Vagina (tissue), 2 donors: ENCODE measurements at regions not wholly inside any gene's neighbourhood (a gene's known extent, or its start where the extent isn't known, plus 50 kb on each side); places are given as distances from the start of the nearest gene placed in this dataset.

Source experiments
- POLR2A ChIP-seq, 2 donors: fragments of 450-650 bp; IDR thresholded peaks; one replicate each; pipeline ENCODE4 v1.6.1; 2017; ENCODE audit warnings: antibody characterized with exemption in 2 of 2, mild to moderate bottlenecking in 2 of 2, moderate library complexity in 2 of 2
- POLR2AphosphoS5 ChIP-seq, 2 donors: sonication (generic); formaldehyde crosslinking; IDR thresholded peaks; one replicate each; pipeline ENCODE4 v1.9.0; 2017; ENCODE audit warnings: antibody characterized with exemption in 2 of 2, mild to moderate bottlenecking in 2 of 2, low read depth in 1 of 2; ENCODE audit not compliant: insufficient read depth in 1 of 2
- TF ChIP-seq, protein P1 (sequence below), 3 experiments: fragments of 450-650 bp in 2 of 3; fragments of 200-600 bp in 1 of 3; sonication (generic) in 1 of 3; IDR thresholded peaks; one replicate each; pipeline ENCODE4 v1.5.1; 2017 to 2019; ENCODE audit warnings: antibody characterized with exemption in 3 of 3, mild to moderate bottlenecking in 2 of 3, moderate library complexity in 2 of 3

DNA sequence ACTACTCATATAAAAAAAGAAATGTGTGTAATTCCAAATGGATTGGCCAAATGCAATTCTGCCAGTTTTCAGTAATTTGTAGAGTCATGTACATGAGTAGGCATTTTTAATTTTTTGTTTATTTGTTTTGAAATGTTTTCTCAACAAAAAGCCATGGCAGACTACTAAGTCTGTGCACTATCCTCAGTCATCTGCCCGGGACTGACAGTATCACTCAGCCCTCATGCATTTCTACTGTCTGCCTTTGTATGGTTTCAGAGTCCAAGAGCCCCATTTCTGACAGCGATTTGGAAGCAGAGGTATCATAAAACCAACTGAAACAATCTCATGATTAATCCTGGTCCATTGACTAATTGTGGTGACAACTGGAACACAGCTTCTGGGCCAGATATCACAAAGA lies 109.9 kb upstream of the NYAP2 start:
- TF ChIP-seq, protein P1, sequence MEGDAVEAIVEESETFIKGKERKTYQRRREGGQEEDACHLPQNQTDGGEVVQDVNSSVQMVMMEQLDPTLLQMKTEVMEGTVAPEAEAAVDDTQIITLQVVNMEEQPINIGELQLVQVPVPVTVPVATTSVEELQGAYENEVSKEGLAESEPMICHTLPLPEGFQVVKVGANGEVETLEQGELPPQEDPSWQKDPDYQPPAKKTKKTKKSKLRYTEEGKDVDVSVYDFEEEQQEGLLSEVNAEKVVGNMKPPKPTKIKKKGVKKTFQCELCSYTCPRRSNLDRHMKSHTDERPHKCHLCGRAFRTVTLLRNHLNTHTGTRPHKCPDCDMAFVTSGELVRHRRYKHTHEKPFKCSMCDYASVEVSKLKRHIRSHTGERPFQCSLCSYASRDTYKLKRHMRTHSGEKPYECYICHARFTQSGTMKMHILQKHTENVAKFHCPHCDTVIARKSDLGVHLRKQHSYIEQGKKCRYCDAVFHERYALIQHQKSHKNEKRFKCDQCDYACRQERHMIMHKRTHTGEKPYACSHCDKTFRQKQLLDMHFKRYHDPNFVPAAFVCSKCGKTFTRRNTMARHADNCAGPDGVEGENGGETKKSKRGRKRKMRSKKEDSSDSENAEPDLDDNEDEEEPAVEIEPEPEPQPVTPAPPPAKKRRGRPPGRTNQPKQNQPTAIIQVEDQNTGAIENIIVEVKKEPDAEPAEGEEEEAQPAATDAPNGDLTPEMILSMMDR (IDR thresholded peaks at IDR 0.05) = no peak
- TF ChIP-seq POLR2A (IDR thresholded peaks at IDR 0.05) (no peak), POLR2AphosphoS5 (IDR thresholded peaks at IDR 0.05; ENCODE audit: insufficient read depth in 1 of 2, low read depth in 1 of 2) (no peak)
